ENCODE measurements at regions not wholly inside any gene's neighbourhood (a gene's known extent, or its start where the extent isn't known, plus 50 kb on each side); places are given as distances from the start of the nearest gene placed in this dataset.

GRCh38 chr4:14309431-14309830 lies 681.9 kb upstream of the BOD1L1 start:
- FAIRE-seq (no peak), DNase-seq (no peak)
- Histone ChIP-seq H3K36me3 (ENCODE audit: control insufficient read depth in 2 of 3, insufficient read depth in 3 of 3, low read length in 3 of 3) (no peaks in the 10 kb centered on the region), H3K4me3 (ENCODE audit: low read length in 3 of 3) (no peak overlapping the region), H3K4me1 (ENCODE audit: control insufficient read depth in 2 of 3, insufficient read depth in 2 of 3, low read depth in 1 of 3, low read length in 3 of 3) (no peaks in the 10 kb centered on the region), H3K9ac (ENCODE audit: low read length in 3 of 3) (no peak overlapping the region), H3K27me3 (ENCODE audit: control insufficient read depth, insufficient read depth, low read length) (no peaks in the 10 kb centered on the region), H3K9me3 (ENCODE audit: control insufficient read depth in 2 of 3, insufficient read depth in 1 of 3, low read length in 3 of 3) (no peaks in the 10 kb centered on the region), H3K27ac (ENCODE audit: low read depth in 2 of 2, low read length in 2 of 2) (no peak overlapping the region)
- intact Hi-C loops (cut with DNase I) = no loop called here
- TF ChIP-seq CTCF (IDR thresholded peaks at IDR 0.05; ENCODE audit: borderline replicate concordance, extremely low read depth, insufficient read depth) = no peak

- H3K36me3 ChIP-seq (ENCODE audit: control insufficient read depth in 2 of 3, insufficient read depth in 3 of 3, low read length in 3 of 3) = no peaks in the 10 kb centered on the region
Measured at GRCh38 chr4:14313757-14314156, 686.2 kb upstream of the BOD1L1 start.

GRCh38 chr4:14315129-14315528 lies 687.2 kb upstream of the CPEB2 start:
- Histone ChIP-seq H3K9me3 (ENCODE audit: control insufficient read depth in 2 of 3, insufficient read depth in 1 of 3, low read length in 3 of 3) (no peaks in the 10 kb centered on the region), H3K36me3 (ENCODE audit: control insufficient read depth in 2 of 3, insufficient read depth in 3 of 3, low read length in 3 of 3) (no peaks in the 10 kb centered on the region), H3K4me3 (ENCODE audit: low read length in 3 of 3) (no peak overlapping the region), H3K4me1 (ENCODE audit: control insufficient read depth in 2 of 3, insufficient read depth in 2 of 3, low read depth in 1 of 3, low read length in 3 of 3) (no peaks in the 10 kb centered on the region), H3K27ac (ENCODE audit: low read depth in 2 of 2, low read length in 2 of 2) (no peak overlapping the region), H3K27me3 (ENCODE audit: control insufficient read depth, insufficient read depth, low read length) (no peaks in the 10 kb centered on the region), H3K9ac (ENCODE audit: low read length in 3 of 3) (no peak overlapping the region)
- no peak for DNase-seq
- intact Hi-C loops (cut with DNase I) = no loop called here
- FAIRE-seq = no peak
- no peak for TF ChIP-seq CTCF (IDR thresholded peaks at IDR 0.05; ENCODE audit: borderline replicate concordance, extremely low read depth, insufficient read depth)

More at GRCh38 chr4:14313757-14314156, 686.2 kb upstream of the BOD1L1 start:
- FAIRE-seq = no peak
- H3K4me3 ChIP-seq (ENCODE audit: low read length in 3 of 3) = no peak overlapping the region
- no peaks in the 10 kb centered on the region for H3K27me3 ChIP-seq (ENCODE audit: control insufficient read depth, insufficient read depth, low read length)
- DNase-seq = no peak
- no peaks in the 10 kb centered on the region for H3K4me1 ChIP-seq (ENCODE audit: control insufficient read depth in 2 of 3, insufficient read depth in 2 of 3, low read depth in 1 of 3, low read length in 3 of 3)
- intact Hi-C loops (cut with DNase I) = no loop called here
- H3K27ac ChIP-seq (ENCODE audit: low read depth in 2 of 2, low read length in 2 of 2) = no peak overlapping the region
- TF ChIP-seq CTCF (IDR thresholded peaks at IDR 0.05; ENCODE audit: borderline replicate concordance, extremely low read depth, insufficient read depth) = no peak
- H3K9ac ChIP-seq (ENCODE audit: low read length in 3 of 3) = no peak overlapping the region
- no peaks in the 10 kb centered on the region for H3K9me3 ChIP-seq (ENCODE audit: control insufficient read depth in 2 of 3, insufficient read depth in 1 of 3, low read length in 3 of 3)

GRCh38 chr4:14317351-14317750 lies 684.9 kb upstream of the CPEB2 start:
- FAIRE-seq (no peak), DNase-seq (no peak)
- Histone ChIP-seq H3K27me3 (ENCODE audit: control insufficient read depth, insufficient read depth, low read length) (no peaks in the 10 kb centered on the region), H3K4me1 (ENCODE audit: control insufficient read depth in 2 of 3, insufficient read depth in 2 of 3, low read depth in 1 of 3, low read length in 3 of 3) (no peaks in the 10 kb centered on the region), H3K27ac (ENCODE audit: low read depth in 2 of 2, low read length in 2 of 2) (no peak overlapping the region), H3K36me3 (ENCODE audit: control insufficient read depth in 2 of 3, insufficient read depth in 3 of 3, low read length in 3 of 3) (no peaks in the 10 kb centered on the region), H3K9ac (ENCODE audit: low read length in 3 of 3) (no peak overlapping the region), H3K9me3 (ENCODE audit: control insufficient read depth in 2 of 3, insufficient read depth in 1 of 3, low read length in 3 of 3) (no peaks in the 10 kb centered on the region), H3K4me3 (ENCODE audit: low read length in 3 of 3) (no peak overlapping the region)
- intact Hi-C loops (cut with DNase I) = no loop called here
- TF ChIP-seq CTCF (IDR thresholded peaks at IDR 0.05; ENCODE audit: borderline replicate concordance, extremely low read depth, insufficient read depth) = no peak
